Keratinocyte (primary cell): ENCODE measurements at regions not wholly inside any gene's neighbourhood (a gene's known extent, or its start where the extent isn't known, plus 50 kb on each side); places are given as distances from the start of the nearest gene placed in this dataset.

Experiments
- DNase-seq: peaks from one replicate; pipeline ENCODE4 v3.0.0-alpha.2; 2011; ENCODE audit warnings: low read depth, missing footprints, low spot score
- FAIRE-seq: peaks from 2 replicates; lab custom pipeline; 2011; peaks lifted over from hg19 to GRCh38; lab: Jason Lieb, UNC
- H2AFZ ChIP-seq: 2 replicates; pipeline ENCODE4 v1.6.0; 2012; ENCODE audit warnings: low read length, control low read depth, inconsistent platforms; ENCODE audit not compliant: control insufficient read depth
- H3K27ac ChIP-seq: 2 replicates; pipeline ENCODE4 v1.5.1; 2011; ENCODE audit warnings: low read length; ENCODE audit not compliant: control insufficient read depth, insufficient read depth
- H3K27me3 ChIP-seq: 3 replicates; pipeline ENCODE4 v1.6.0; 2011; ENCODE audit warnings: low read length; ENCODE audit not compliant: control insufficient read depth, insufficient read depth; ENCODE audit errors: extremely low read depth
- H3K36me3 ChIP-seq, 2 experiments: 2 replicates in 1 of 2; 3 replicates in 1 of 2; pipeline ENCODE4 v1.5.1; 2011; ENCODE audit warnings: low read length in 2 of 2, mild to moderate bottlenecking in 1 of 2; ENCODE audit not compliant: control insufficient read depth in 2 of 2, insufficient read depth in 2 of 2; ENCODE audit errors: extremely low read depth in 1 of 2
- H3K4me1 ChIP-seq: 3 replicates; pipeline ENCODE4 v1.5.1; 2011; ENCODE audit warnings: low read length; ENCODE audit not compliant: control insufficient read depth, insufficient read depth; ENCODE audit errors: extremely low read depth
- H3K4me2 ChIP-seq: 3 replicates; pipeline ENCODE4 v1.6.0; 2011; ENCODE audit warnings: low read depth, low read length; ENCODE audit not compliant: control insufficient read depth, insufficient read depth; ENCODE audit errors: extremely low read depth
- H3K4me3 ChIP-seq, 3 experiments: fragments of 200-600 bp in 1 of 3; sonication (generic) in 1 of 3; 2 replicates in 2 of 3; 3 replicates in 1 of 3; pipeline ENCODE4 v1.5.1; 2011 to 2016; ENCODE audit warnings: low read length in 3 of 3, mild to moderate bottlenecking in 3 of 3, control low read depth in 2 of 3, inconsistent platforms in 1 of 3, low read depth in 1 of 3, mixed read lengths in 1 of 3, mixed run types in 1 of 3, moderate library complexity in 1 of 3; ENCODE audit not compliant: control insufficient read depth in 2 of 3, insufficient read depth in 2 of 3; ENCODE audit errors: extremely low read depth in 1 of 3
- H3K79me2 ChIP-seq: 2 replicates; pipeline ENCODE4 v1.6.0; 2012; ENCODE audit warnings: low read length; ENCODE audit not compliant: control insufficient read depth, insufficient read depth
- H3K9ac ChIP-seq: 3 replicates; pipeline ENCODE4 v1.6.0; 2011; ENCODE audit warnings: low read length; ENCODE audit not compliant: control insufficient read depth, insufficient read depth; ENCODE audit errors: extremely low read depth
- H3K9me1 ChIP-seq: 3 replicates; pipeline ENCODE4 v1.6.0; 2011; ENCODE audit warnings: low read length; ENCODE audit not compliant: control insufficient read depth, insufficient read depth; ENCODE audit errors: extremely low read depth
- H3K9me3 ChIP-seq: 2 replicates; pipeline ENCODE4 v1.5.1; 2012; ENCODE audit warnings: low read depth, low read length; ENCODE audit not compliant: control insufficient read depth
- H4K20me1 ChIP-seq: 3 replicates; pipeline ENCODE4 v1.6.0; 2011; ENCODE audit warnings: low read length; ENCODE audit not compliant: control insufficient read depth, insufficient read depth; ENCODE audit errors: extremely low read depth
- CTCF ChIP-seq, 3 experiments: IDR thresholded peaks in 1 of 3; conservative IDR thresholded peaks in 1 of 3; optimal IDR thresholded peaks in 1 of 3; 2 replicates in 2 of 3; 3 replicates in 1 of 3; pipeline versions ENCODE3 to v1.5.1; 2011; ENCODE audit warnings: low read length in 3 of 3, mild to moderate bottlenecking in 3 of 3, moderate library complexity in 2 of 3, control low read depth in 1 of 3, inconsistent platforms in 1 of 3; ENCODE audit not compliant: insufficient read depth in 2 of 3; ENCODE audit errors: extremely low read depth in 1 of 3
- EZH2 ChIP-seq: IDR thresholded peaks from one replicate; pipeline ENCODE4 v1.6.1; 2012; ENCODE audit warnings: inconsistent platforms, mild to moderate bottlenecking, low read length, moderate library complexity
- dilution Hi-C: fragments of 300-500 bp; cut with MboI; formaldehyde crosslinking; loops from one replicate; pipeline ENCODE4 v1.7.0; 2020; ENCODE audit warnings: low sequenced_read_pairs; ENCODE audit not compliant: extremely low pct_ligation_motif_present

- Histone ChIP-seq H3K9me3 (no peaks in the 10 kb centered on the region), H3K9me1 (no peaks in the 10 kb centered on the region), H2AFZ (no peak overlapping the region), H3K4me3 (no peak overlapping the region), H3K27ac (no peak overlapping the region), H3K36me3 (no peaks in the 10 kb centered on the region), H3K9ac (no peak overlapping the region), H3K4me2 (no peak overlapping the region), H3K27me3 (peaks cover 18% of the 10 kb centered on the region), H4K20me1 (no peaks in the 10 kb centered on the region), H3K79me2 (no peaks in the 10 kb centered on the region), H3K4me1 (no peaks in the 10 kb centered on the region)
- no peak for TF ChIP-seq EZH2
- TF ChIP-seq CTCF (optimal IDR thresholded peaks at IDR 0.05 in 1 of 3, IDR thresholded peaks at IDR 0.05 in 1 of 3, conservative IDR thresholded peaks at IDR 0.05 in 1 of 3; ENCODE audit: extremely low read depth in 1 of 3, insufficient read depth in 2 of 3, low read length in 3 of 3), result no peak
- FAIRE-seq (no peak), DNase-seq (no peak)
- dilution Hi-C loops, result no loop called here
Observed at GRCh38 chr11:19455731-19456130, 215.0 kb upstream of the E2F8 start.

GRCh38 chr11:19453651-19454257 is 213.0 kb upstream of the E2F8 start:
- DNase-seq (peak; percentile 60), FAIRE-seq (peak; percentile 66)
- no peaks in the 10 kb centered on the region for H3K79me2 ChIP-seq
- H3K4me2 ChIP-seq, result no peak overlapping the region
- dilution Hi-C loops, result no loop called here
- no peaks in the 10 kb centered on the region for H4K20me1 ChIP-seq
- peaks cover 12% of the 10 kb centered on the region for H3K27me3 ChIP-seq
- no peaks in the 10 kb centered on the region for H3K9me1 ChIP-seq
- no peak overlapping the region for H2AFZ ChIP-seq
- no peak overlapping the region for H3K27ac ChIP-seq
- H3K4me3 ChIP-seq, result no peak overlapping the region
- no peaks in the 10 kb centered on the region for H3K9me3 ChIP-seq
- no peaks in the 10 kb centered on the region for H3K36me3 ChIP-seq
- TF ChIP-seq CTCF (optimal IDR thresholded peaks at IDR 0.05 in 1 of 3, IDR thresholded peaks at IDR 0.05 in 1 of 3, conservative IDR thresholded peaks at IDR 0.05 in 1 of 3; ENCODE audit: extremely low read depth in 1 of 3, insufficient read depth in 2 of 3, low read length in 3 of 3) (no peak), EZH2 (no peak)
- H3K9ac ChIP-seq, result no peak overlapping the region
- no peaks in the 10 kb centered on the region for H3K4me1 ChIP-seq
